H9 (cell line): ENCODE measurements at regions not wholly inside any gene's neighbourhood (a gene's known extent, or its start where the extent isn't known, plus 50 kb on each side); places are given as distances from the start of the nearest gene placed in this dataset.

Experiments
- DNase-seq: peaks from one replicate; pipeline ENCODE4 v3.0.0-alpha.2; 2017
- H2AFZ ChIP-seq: one replicate; pipeline ENCODE4 v1.6.1; 2013; ENCODE audit warnings: mild to moderate bottlenecking, low read length, control low read depth, moderate library complexity
- H2AK5ac ChIP-seq: 2 replicates; pipeline ENCODE4 v1.6.1; 2013; ENCODE audit warnings: low read length, control low read depth, mixed read lengths; ENCODE audit not compliant: insufficient read length
- H2BK120ac ChIP-seq: one replicate; pipeline ENCODE4 v1.6.1; 2013; ENCODE audit warnings: low read depth, mild to moderate bottlenecking, low read length, control low read depth, inconsistent platforms; ENCODE audit not compliant: poor library complexity, severe bottlenecking
- H2BK12ac ChIP-seq: 2 replicates; pipeline ENCODE4 v1.6.1; 2013; ENCODE audit warnings: low read length, control low read depth, mixed read lengths, low read depth; ENCODE audit not compliant: insufficient read length
- H2BK15ac ChIP-seq: 2 replicates; pipeline ENCODE4 v1.6.1; 2013; ENCODE audit warnings: low read depth, low read length, control low read depth
- H2BK20ac ChIP-seq: one replicate; pipeline ENCODE4 v1.6.1; 2013; ENCODE audit warnings: low read depth, mild to moderate bottlenecking, low read length, control low read depth, inconsistent platforms; ENCODE audit not compliant: poor library complexity, severe bottlenecking
- H2BK5ac ChIP-seq: 2 replicates; pipeline ENCODE4 v1.6.1; 2013; ENCODE audit warnings: low read length, control low read depth, mixed read lengths; ENCODE audit not compliant: insufficient read length
- H3K14ac ChIP-seq: 2 replicates; pipeline ENCODE4 v1.6.1; 2013; ENCODE audit warnings: low read length, control low read depth; ENCODE audit not compliant: insufficient read depth
- H3K18ac ChIP-seq: 2 replicates; pipeline ENCODE4 v1.6.1; 2013; ENCODE audit warnings: low read depth, mild to moderate bottlenecking, mixed read lengths, low read length, control low read depth; ENCODE audit not compliant: insufficient read length
- H3K23ac ChIP-seq: 2 replicates; pipeline ENCODE4 v1.6.1; 2013; ENCODE audit warnings: low read length, control low read depth, mixed read lengths, low read depth; ENCODE audit not compliant: insufficient read length
- H3K23me2 ChIP-seq: 2 replicates; pipeline ENCODE4 v1.6.1; 2013; ENCODE audit warnings: low read depth, mild to moderate bottlenecking, mixed read lengths, low read length, control low read depth; ENCODE audit not compliant: insufficient read length, poor library complexity, severe bottlenecking
- H3K27ac ChIP-seq: 2 replicates; pipeline ENCODE4 v1.5.1; 2013; ENCODE audit warnings: low read length, control low read depth, mixed read lengths, low read depth; ENCODE audit not compliant: insufficient read length
- H3K27me3 ChIP-seq: 2 replicates; pipeline ENCODE4 v1.6.1; 2013; ENCODE audit warnings: low read length, control low read depth, inconsistent platforms; ENCODE audit not compliant: insufficient read depth
- H3K4ac ChIP-seq: 2 replicates; pipeline ENCODE4 v1.6.1; 2013; ENCODE audit warnings: low read depth, mild to moderate bottlenecking, control low read depth, inconsistent platforms, low read length, moderate library complexity
- H3K4me1 ChIP-seq: 2 replicates; pipeline ENCODE4 v1.6.1; 2013; ENCODE audit warnings: low read length, control low read depth, inconsistent platforms; ENCODE audit not compliant: insufficient read depth
- H3K4me2 ChIP-seq: 2 replicates; pipeline ENCODE4 v1.6.1; 2013; ENCODE audit warnings: low read length, control low read depth, mixed read lengths; ENCODE audit not compliant: insufficient read length, insufficient read depth
- H3K56ac ChIP-seq: 2 replicates; pipeline ENCODE4 v1.6.1; 2013; ENCODE audit warnings: low read depth, mild to moderate bottlenecking, mixed read lengths, low read length, control low read depth; ENCODE audit not compliant: insufficient read length
- H3K79me1 ChIP-seq: 2 replicates; pipeline ENCODE4 v1.6.1; 2013; ENCODE audit warnings: low read depth, mild to moderate bottlenecking, moderate library complexity, low read length, control low read depth, inconsistent platforms; ENCODE audit not compliant: insufficient read depth, poor library complexity, severe bottlenecking
- H3K79me2 ChIP-seq: 2 replicates; pipeline ENCODE4 v1.6.1; 2013; ENCODE audit warnings: low read length, control low read depth, inconsistent platforms; ENCODE audit not compliant: insufficient read depth
- H3K9ac ChIP-seq: 2 replicates; pipeline ENCODE4 v1.6.1; 2013; ENCODE audit warnings: low read length, control low read depth, mixed read lengths; ENCODE audit not compliant: insufficient read length; ENCODE audit errors: extremely low read depth
- H3K9me3 ChIP-seq: one replicate; pipeline ENCODE4 v1.6.1; 2013; ENCODE audit warnings: low read depth, low read length, inconsistent platforms; ENCODE audit not compliant: control insufficient read depth
- H3T11ph ChIP-seq: one replicate; pipeline ENCODE4 v1.6.1; 2013; ENCODE audit warnings: mild to moderate bottlenecking, low read length, control low read depth, inconsistent platforms
- H4K20me1 ChIP-seq: one replicate; pipeline ENCODE4 v1.6.1; 2013; ENCODE audit not compliant: control insufficient read depth, insufficient read length, insufficient read depth
- H4K5ac ChIP-seq: 2 replicates; pipeline ENCODE4 v1.6.1; 2013; ENCODE audit warnings: low read depth, mild to moderate bottlenecking, mixed read lengths, low read length, control low read depth; ENCODE audit not compliant: insufficient read length
- H4K8ac ChIP-seq: replicated peaks from 2 replicates; pipeline ENCODE4 v1.6.1; 2013; ENCODE audit warnings: low read length, control low read depth, mixed read lengths, low read depth; ENCODE audit not compliant: insufficient read length
- H4K91ac ChIP-seq: 2 replicates; pipeline ENCODE4 v1.6.1; 2013; ENCODE audit warnings: low read depth, mild to moderate bottlenecking, moderate library complexity, mixed read lengths, low read length, control low read depth; ENCODE audit not compliant: insufficient read length
- H3K27ac Mint-ChIP-seq, 3 experiments: 2 replicates in 2 of 3; 3 replicates in 1 of 3; pipeline ENCODE4 v1.8.0; 2020 to 2021; ENCODE audit warnings: mixed read lengths in 3 of 3, mild to moderate bottlenecking in 1 of 3, moderate library complexity in 1 of 3
- H3K27me3 Mint-ChIP-seq: 2 replicates; pipeline ENCODE4 v1.8.0; 2021; ENCODE audit warnings: low read depth, mild to moderate bottlenecking, moderate library complexity, mixed read lengths
- H3K36me3 Mint-ChIP-seq, 3 experiments: 2 replicates in 2 of 3; 3 replicates in 1 of 3; pipeline ENCODE4 v1.8.0; 2020 to 2021; ENCODE audit warnings: low read depth in 3 of 3, mixed read lengths in 3 of 3; ENCODE audit not compliant: insufficient read depth in 1 of 3
- H3K4me1 Mint-ChIP-seq, 2 experiments: 2 replicates each; pipeline ENCODE4 v1.8.0; 2020; ENCODE audit warnings: mixed read lengths in 2 of 2
- H3K4me3 Mint-ChIP-seq, 2 experiments: 2 replicates in 1 of 2; 3 replicates in 1 of 2; pipeline ENCODE4 v1.8.0; 2020 to 2021; ENCODE audit warnings: mild to moderate bottlenecking in 2 of 2, mixed read lengths in 2 of 2, moderate library complexity in 1 of 2
- H3K9me3 Mint-ChIP-seq, 2 experiments: 2 replicates in 1 of 2; 3 replicates in 1 of 2; pipeline ENCODE4 v1.8.0; 2020; ENCODE audit warnings: mild to moderate bottlenecking in 2 of 2, mixed read lengths in 2 of 2, moderate library complexity in 1 of 2
- CTCF ChIP-seq: fragments of 200-600 bp; sonication (generic); conservative IDR thresholded peaks from 3 replicates; pipeline ENCODE4 v1.8.0; 2021; ENCODE audit warnings: antibody characterized with exemption, mild to moderate bottlenecking
- WGBS: extraction: QIAGEN DNeasy Blood & Tissue Kit; methylation state at CpG from one replicate; pipeline ENCODE4 v1.1.7; 2013; ENCODE audit warnings: missing lambda C conversion rate, low lambda C conversion rate, mixed read lengths; ENCODE audit not compliant: insufficient read length; ENCODE audit errors: extremely low coverage; 5-methylcytosine and 5-hydroxymethylcytosine counted together

- H3K4me3 Mint-ChIP-seq, result no peak overlapping the region
- H3T11ph ChIP-seq, result no peak overlapping the region
- H3K56ac ChIP-seq, result no peak overlapping the region
- no peaks in the 10 kb centered on the region for H4K20me1 ChIP-seq
- no peak overlapping the region for H2AK5ac ChIP-seq
- no peak overlapping the region for H3K9ac ChIP-seq
- no CpG with 5 or more reads among the region's 2 CpGs for WGBS
- H4K5ac ChIP-seq, result no peak overlapping the region
- H2BK15ac ChIP-seq, result no peak overlapping the region
- no peaks in the 10 kb centered on the region; a peak in 1 of 5 replicates for H3K9me3 Mint-ChIP-seq
- H3K79me2 ChIP-seq, result no peaks in the 10 kb centered on the region
- H3K27me3 ChIP-seq, result no peaks in the 10 kb centered on the region
- no peaks in the 10 kb centered on the region for H3K9me3 ChIP-seq
- no peak overlapping the region for H3K4ac ChIP-seq
- H3K4me1 ChIP-seq, result no peaks in the 10 kb centered on the region
- H2BK12ac ChIP-seq, result no peak overlapping the region
- no peaks in the 10 kb centered on the region for H3K23me2 ChIP-seq
- no peak overlapping the region for H3K23ac ChIP-seq
- no peaks in the 10 kb centered on the region for H3K36me3 Mint-ChIP-seq
- no peak overlapping the region for H4K8ac ChIP-seq
- H3K4me1 Mint-ChIP-seq, result peaks cover under 1 to 3% of the 10 kb centered on the region in 2 experiments; a peak in 2 of 4 replicates
- H3K4me2 ChIP-seq, result no peak overlapping the region
- no peak overlapping the region for H3K27ac ChIP-seq
- no peak overlapping the region for H4K91ac ChIP-seq
- H3K14ac ChIP-seq, result no peak overlapping the region
- no peak for TF ChIP-seq CTCF
- H2BK20ac ChIP-seq, result no peak overlapping the region
- peaks cover 3% of the 10 kb centered on the region; the same call in 1 of the 2 replicates for H3K27me3 Mint-ChIP-seq
- H2AFZ ChIP-seq, result no peak overlapping the region
- H3K27ac Mint-ChIP-seq, result no peak overlapping the region
- no peak overlapping the region for H2BK120ac ChIP-seq
- no peak overlapping the region for H3K18ac ChIP-seq
- DNase-seq, result no peak
- H2BK5ac ChIP-seq, result no peak overlapping the region
- H3K79me1 ChIP-seq, result no peaks in the 10 kb centered on the region
Observed at GRCh38 chr16:79503511-79503910, 97.0 kb downstream of the MAF start.
